SKM-1 (cell line): ENCODE measurements at regions not wholly inside any gene's neighbourhood (a gene's known extent, or its start where the extent isn't known, plus 50 kb on each side); places are given as distances from the start of the nearest gene placed in this dataset.

ENCODE experiments used
- DNase-seq: peaks from one replicate; lab custom pipeline; 2025; ENCODE audit not compliant: unreplicated experiment; lab: John Stamatoyannopoulos, UW

DNA sequence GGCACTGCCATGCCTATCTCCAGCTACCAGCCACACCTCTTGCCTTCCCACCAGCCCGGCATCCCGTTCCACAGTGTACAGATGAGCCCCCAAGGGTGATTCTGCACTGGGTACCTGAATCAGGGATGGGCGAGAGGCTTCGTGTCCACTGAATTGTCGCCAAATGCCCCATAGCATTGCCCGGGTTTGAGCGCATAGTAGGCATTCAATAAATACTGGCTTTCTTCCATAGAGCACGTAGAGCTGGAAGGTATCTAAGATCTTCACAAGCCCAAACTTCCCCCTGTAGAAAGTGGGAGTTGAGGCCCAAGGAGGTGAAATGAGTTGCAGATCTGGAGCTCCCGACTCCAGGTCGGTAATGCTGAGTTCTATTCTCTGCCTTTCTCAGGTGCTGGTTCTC, 358.7 kb downstream of the LPIN1 start:
- DNase-seq, result no peak

DNA sequence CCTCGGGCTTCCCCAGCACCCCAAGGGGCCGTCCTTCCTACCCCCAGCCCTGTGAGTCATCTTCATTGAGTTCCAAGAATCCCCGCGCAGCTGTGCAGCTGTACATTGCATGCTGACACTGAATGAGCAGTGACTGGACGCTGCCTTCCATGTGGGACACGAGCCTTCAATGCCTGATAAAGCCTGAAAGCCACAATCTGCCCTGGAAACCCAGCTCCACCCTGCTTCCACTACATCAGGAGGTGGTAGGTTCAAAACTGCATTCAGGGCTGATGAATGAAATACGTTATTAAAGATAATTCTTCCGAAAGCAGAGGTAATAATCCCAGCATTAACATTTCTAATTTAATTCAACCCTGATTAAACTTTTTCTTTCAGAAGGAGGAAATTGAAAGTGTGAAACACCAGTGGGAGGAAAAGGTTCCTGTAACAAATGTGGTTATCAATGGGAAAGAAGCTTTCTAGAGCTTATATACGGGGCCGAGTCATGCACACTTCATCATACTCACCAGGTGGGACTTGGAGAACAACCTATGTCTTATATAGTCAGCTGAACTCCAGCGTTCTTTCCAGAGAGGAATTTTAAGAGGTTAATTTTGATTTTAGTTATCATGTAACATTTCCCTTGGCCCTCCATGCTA, 360.1 kb downstream of the LPIN1 start:
- DNase-seq, result no peak

DNA sequence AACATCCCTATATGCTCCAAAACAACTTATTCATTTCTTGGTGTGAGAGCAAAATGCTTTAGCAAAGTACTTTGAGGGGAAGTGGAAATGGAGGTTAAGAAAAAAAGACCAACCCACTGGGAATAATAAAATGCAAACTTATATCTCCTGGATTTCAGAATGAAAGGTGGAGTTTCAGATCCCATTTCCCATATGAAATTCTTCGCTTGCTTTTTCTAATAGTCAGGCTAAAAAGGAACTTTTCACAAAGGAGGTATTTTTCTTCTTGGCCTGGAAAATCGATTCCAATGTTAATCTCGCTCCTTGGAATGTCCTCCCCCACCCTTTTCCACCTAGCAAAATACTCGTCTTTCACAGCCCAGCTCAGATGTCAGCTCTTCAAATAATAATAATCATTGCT, 360.9 kb downstream of the LPIN1 start:
- DNase-seq, result no peak

DNA sequence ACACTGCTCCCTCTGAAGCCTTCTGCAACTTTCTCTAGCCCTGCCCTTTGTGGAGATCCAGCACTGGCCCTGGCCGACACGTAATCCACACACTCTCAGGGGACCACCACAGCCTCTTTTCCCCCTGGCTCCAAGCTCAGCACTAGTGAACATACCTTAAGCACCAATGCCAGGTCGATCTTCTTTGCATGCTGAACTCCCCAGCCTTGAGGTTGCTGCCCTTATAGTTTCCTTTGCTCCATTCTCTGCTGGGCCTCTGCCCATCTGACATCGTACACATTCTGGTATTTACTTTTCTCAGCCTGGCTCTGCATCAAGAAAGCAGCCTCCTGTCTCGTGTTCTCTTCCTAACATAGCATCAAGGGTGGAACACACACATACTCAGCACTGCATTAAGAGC, 361.5 kb downstream of the LPIN1 start:
- DNase-seq, result no peak

DNA sequence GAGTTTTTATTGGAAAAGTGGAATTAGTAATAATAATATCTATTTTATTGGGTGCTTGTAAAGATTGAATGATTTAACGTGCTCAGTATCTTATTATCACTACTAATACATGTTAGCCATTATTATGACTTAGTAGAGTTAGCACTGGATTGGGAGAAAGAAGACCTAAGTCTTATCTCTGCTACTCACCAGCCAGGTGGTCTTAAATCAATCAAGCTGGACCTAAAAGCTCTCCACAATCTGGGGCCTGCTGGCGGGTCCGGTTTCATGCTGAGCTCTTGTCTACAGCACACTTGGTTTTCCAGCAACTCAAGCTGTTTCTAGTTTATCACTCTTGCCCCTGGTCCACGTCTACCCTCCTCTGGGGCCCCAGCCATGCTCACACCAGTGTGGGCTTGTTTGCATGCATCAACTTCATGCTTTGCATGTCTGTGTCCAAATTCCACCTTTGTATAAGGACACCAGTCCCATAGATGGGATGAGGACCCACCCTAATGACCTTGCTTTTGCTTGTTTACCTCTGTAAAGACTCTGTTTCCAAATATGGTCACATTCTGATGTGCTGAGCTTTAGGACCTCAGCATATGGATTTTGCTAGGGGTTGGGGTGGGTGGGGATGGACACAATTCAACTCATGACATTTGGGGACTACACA, 363.1 kb downstream of the LPIN1 start:
- DNase-seq, result no peak

DNA sequence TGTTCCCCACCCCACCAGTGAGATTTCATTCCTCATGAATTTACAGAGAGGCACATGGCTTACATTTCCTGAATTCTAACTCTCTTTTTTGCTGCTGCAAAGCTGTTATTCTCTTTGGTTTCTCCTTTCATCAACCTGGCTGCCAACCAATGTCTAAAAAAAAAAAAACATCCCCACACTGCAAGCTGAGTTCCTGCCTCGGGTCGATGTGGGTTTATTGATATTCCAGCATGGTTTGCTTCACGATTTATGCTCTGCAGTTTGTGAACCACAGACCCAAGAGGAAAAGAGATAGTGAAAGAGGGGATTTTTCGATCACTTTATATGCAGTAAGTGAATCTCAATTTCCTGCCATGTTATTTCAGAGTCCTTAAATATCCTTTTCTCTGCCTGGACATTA, 363.6 kb downstream of the LPIN1 start:
- no peak for DNase-seq

DNA sequence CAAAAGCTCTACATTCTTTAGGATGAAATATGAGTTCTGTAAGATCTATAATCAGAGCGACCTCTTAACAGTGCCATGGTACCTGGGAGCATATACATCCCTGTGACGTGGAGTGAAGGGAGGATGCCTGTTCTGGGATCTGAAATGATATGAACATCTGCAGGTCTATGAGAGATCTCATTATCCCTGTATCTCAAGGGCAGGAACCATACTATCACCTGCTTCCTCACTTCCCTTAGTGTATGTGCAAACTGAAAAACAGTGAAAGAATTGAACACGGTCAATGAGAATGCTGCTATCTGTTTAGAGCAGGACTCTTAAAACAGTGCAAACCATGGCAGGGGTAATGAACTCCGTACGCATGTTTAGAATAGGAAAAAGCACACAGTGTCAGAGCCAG, 364.0 kb downstream of the LPIN1 start:
- no peak for DNase-seq

DNA sequence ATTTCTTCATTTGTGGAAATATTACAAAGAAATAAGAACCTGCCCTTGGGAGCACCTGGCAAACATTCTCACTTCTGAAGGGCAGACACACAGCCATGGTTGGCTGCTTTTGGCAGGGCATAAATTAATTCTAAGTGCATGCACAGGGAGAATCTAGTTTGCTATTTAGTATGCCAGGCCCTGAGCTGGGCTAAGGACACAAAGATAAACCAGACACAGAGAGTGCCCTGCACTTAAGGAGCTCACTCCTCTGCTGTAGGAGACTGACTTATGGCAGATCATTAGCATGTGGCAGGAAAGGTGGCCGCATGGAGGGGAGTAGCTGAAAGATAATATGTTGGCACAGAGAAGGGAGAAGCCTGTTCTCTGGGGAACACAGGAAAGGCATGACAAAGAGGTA, 367.0 kb downstream of the LPIN1 start:
- no peak for DNase-seq

DNA sequence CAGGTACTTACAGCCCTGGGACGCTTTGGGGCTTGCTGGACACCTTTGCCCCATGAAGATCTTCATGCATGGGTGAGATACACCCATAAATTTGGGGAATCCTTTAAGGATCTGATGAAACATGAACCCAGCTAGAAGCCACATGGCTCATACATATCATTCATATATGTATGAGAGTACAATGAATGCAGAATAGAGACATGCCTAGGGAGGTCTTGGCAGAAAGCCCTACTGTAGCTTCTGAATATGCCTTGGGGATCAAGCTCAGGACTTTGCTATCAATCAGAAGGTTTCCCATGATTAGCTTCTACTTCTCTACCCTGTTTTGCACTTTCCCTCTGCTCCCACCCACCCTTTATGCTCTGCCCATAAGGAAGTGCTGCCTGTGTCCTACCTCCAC, 368.4 kb downstream of the LPIN1 start:
- DNase-seq, result no peak

DNA sequence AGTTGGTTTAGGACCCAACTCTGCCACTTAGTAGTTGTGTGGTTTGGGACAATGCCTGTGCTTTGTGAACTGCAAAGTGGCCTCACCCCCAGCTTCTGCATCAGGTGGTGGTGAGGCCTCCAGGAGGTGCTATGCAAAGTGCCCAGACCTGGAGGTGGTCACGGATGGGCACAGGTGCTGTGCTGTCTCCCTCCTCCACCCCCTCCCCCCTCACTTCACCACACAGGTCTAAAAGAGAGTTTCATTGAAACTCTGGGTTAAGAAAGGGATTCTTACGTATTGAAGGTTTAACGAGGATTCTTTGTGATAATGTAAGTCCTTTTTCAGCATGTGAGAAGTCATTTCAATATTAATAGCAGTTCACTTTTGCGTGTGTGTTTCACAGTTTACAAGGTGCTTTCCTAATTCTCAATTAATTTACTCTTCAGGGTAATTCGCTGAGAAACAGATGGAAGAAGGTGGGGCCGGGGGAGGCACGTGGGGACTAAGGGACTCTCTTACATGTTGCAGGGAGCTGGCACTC, 369.9 kb downstream of the LPIN1 start:
- no peak for DNase-seq

DNA sequence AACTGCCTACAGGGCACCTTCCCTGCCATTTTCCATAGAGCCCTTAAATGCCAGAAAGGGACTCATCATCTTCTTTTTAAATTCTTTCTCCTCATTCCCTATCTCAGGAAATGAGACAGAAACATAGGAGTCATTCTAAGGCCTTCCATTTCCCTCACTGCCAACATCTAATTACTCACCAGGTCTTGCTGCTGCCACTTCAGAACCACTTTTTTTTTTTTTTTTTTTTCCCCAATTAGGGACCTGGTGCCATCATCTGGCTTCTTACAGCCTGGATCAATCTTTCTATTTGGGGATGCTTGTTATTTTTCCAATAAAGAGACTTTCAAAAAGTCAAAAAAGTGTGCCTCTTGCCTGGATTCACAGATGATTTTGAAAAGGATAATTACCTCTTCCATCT, 373.4 kb downstream of the LPIN1 start:
- DNase-seq, result no peak

DNA sequence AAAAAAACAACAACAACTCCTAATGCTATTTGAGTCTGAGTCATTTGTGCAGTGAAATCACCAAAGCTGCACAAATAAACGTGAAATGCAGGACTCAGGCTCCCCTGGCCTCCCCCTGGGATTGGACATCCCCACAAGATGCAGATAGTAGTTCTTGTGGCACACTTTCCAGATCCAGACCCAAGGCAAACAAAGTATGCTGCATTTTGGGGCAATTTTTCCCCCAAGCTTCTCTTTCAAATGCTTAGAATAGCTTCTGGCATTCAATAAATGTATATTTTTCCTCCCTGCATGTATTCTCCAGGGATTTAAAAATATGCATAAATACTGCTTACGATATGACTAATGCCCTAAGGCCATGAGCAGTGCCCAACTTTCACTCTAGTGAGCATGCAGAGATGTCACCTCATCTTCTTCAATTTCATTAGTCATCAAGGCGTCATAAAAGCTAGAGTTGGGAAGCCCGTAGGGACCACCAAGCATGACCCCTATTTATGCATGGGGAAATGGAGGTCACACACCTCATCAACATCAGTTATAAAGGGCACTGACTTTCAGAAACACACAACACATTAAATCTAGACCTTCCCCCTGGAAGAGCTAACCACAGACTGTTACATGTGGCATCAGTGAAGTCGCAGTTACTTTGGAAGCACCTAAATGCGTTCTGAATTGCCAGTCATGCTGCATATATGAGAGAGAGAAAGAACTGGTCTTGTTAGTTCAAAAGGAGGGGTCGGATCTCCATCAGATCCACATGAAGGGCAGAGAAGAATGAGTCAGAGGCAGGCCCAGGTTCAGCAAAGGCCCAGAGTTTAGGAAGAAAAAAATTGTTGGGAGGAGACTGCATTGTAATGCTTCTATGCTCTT, 374.1 kb downstream of the LPIN1 start:
- DNase-seq, result no peak

DNA sequence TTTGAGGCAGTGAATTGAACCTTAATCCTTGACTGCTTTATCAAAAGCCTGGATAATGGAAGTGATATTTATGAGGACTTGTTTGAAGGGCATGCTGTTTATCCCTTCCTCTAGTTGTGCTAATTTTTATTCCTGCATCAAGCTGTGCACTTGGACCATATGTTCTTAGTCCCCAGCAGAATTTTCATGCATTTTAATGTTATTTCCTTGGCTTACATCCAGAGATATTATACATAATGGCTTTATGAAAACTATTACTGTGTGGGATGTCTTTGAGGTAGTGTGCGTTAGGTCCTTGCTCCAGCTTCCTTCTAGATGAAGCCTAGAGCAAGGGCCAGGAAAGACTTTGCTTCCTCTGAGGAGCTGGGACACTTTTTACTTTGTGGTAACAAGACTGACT, 378.4 kb downstream of the LPIN1 start:
- no peak for DNase-seq

DNA sequence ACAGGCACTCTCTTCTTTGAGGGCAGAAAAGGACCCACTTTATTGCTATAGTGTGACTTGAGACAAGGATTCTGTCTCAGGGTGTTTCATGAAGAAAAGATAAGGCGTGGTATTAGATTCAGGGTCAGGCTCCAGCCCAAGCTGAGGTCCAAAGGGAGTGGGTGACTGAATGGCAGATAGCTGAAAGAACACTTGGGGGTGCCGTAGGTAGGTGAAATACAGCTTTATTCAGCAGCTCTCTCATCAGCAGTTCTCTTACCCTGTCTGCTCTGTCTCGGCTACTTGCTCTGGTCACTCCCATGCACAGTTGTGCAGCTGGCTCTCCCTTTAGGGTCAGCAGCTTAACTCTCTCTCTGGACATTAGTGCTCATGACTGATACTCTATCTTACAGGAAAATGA, 379.9 kb downstream of the LPIN1 start:
- no peak for DNase-seq

DNA sequence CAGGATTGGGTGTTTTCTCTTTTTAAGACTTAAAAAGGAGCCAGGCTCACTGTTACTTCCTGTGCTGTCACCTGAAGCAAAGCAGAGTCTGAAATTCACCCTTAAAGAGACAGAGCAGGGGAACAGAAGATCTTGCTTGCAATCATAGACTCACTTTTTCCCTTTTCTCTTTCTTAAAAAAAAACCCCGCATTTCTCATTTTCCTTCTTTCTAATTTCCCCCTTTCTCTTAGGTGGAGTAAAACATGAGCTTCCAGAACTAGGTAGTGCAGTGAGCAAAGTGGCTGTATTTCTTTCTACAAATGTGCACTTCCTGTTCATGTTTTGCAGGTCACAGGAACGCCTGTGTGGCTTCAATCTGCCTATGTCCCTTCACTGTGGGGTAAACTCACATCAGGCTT, 381.2 kb downstream of the LPIN1 start:
- no peak for DNase-seq

DNA sequence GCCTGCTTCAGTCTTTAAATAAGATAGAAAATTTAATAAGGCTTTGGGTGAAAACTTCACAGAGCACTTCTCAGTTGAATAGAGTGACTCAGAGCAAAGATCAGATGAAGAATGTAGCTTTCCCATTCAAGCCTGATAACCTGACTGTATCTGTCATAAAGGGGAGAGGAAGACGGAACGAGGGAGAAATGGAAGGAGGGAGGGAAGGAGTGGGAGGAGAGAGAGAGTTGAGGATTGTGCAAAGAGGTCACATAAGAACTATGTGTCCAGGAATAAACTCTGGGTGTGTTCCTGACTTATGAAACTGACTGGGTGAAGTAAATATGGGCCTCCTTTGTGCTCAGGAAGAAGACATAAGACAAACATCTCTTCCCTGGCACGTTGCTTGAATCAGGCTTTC, 385.5 kb downstream of the LPIN1 start:
- no peak for DNase-seq

DNA sequence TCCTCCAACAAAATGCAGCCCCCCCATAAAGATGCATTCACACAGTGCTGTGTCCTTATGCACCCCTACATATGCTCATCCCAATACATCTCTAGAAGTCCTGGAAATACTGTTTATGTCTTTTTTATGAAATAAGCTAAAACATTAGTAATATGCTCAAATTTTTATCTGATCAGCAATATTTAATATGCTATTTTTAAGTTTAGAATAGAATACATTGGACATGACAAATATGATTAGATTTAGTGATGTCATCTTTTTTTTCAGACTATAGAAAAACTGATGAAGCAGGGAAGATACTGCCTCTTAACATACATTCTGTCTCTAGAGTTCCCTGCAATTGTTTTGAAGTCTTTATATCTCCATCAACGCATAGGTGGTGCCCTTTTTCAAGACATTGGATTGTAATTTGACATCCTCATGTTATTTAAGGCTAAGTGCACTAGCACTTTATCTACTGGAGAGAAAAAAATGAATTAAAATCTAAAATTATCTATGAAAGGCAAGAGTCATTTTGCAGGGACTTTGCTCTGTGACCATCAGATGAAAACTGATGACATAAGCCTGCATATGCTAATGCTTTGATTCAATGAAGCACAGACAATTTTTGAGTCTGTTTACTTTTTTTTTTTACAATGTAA, 395.3 kb downstream of the LPIN1 start:
- no peak for DNase-seq

DNA sequence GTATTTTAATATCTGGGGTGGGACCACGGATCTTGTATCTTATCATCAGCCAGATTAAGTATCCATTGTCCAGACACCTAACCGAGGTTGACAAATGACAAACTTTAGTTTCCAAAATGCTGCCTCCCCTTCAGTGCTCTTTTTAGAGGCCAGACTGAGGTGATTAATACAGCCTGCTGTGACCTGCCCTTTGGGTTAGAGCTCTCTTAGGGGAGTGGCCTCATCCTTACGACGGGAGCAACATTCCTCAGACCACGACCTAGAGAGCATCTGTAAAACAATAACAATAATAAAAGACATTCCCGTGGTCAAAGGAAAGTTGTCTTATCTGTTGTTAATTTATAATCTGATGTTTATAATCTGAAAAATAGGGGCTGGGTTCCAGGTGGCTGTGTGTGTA, 405.3 kb downstream of the LPIN1 start:
- no peak for DNase-seq

DNA sequence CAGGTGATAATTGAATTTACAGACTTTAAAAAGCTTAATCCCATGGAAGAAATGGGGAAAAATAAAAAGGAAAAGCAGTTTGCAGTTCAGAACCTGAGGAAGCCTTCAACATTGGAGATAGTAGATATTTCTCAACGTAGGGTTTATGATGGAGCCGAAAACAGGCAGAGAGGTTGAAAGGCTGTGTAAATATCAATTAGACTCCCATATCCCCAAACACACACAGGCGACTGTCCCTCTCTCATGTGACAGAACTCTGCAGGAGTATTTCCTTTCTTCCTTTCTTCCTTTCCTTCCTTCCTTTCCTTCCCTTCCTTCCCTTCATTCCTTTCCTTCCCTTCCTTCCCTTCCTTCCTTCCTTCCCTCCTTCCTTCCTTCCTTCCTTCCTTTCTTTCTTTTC, 406.5 kb downstream of the LPIN1 start:
- no peak for DNase-seq

DNA sequence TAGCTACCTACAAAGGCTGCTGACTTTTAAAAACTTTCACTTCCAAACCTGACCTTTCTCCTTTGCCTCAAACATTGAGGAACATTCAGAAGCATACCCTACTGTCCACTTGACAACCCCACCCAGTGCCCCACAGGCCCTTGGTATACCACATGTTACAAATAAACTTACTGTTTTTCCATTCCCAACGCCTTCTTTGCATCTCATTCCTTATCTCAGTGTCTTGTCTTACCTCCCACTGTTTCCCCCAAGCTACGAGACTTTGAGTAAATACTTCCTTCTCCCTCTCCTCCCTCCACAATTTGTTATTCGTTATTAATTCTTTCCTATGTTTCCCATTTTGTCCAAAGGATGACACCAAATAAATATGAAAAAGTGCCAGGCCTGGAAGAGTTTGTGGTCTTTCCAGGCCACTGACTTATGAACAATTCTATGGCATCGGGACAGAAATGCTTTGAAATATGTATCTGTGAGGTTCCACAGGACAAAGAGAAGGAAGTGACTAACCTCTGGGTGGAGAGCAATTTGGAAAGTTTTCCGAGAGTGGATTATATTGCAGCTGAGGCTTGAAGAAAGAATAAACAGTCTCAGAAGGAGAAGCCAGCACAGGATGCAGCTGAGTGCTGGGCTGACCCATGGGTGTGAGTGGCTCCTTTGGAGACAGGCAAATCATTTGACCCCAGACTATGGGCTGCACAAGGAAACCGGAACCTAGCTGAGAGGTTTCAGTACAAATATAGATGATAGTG, 409.0 kb downstream of the LPIN1 start:
- no peak for DNase-seq

DNA sequence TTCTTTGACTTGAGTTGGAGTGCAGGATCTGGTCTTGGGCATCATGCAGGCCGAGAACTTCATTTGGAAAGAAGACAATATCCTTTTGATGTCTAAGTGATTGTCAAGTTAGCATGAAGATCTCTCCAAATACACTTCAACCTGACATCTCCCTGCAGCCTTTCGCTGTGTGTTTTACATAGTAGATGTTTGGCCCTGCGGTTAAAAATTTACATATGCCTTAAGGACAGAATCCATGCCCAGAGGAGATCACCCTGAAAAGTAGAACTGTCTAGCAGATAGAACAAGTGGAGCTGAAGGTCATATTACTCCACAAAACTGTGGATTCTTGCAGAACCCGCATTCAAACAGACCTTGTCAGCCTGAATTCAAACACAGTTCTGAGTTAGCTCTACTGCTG, 409.9 kb downstream of the LPIN1 start:
- DNase-seq, result no peak
